ENCODE measurements at regions not wholly inside any gene's neighbourhood (a gene's known extent, or its start where the extent isn't known, plus 50 kb on each side); places are given as distances from the start of the nearest gene placed in this dataset.
"Not testable (repeated sequence)": the region's sequence is repeated elsewhere in the genome, so short reads cannot be mapped to it uniquely, and the experiment has no call there.

DNA sequence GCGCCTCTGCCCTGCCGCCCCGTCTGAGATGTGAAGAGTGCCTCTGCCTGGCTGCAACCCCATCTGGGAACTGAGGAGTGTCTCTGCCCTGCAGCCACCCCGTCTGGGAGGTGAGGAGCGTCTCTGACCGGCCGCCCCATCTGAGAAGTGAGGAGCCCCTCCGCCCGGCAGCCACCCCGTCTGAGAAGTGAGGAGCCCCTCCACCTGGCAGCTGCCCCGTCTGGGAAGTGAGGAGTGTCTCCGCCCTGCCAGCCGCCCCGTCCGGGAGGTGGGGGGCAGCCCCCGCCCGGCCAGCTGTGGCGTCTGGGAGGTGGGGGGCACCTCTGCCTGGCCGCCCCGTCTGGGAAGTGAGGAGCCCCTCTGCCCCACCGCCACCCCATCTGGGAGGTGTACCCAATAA lies 110.4 kb downstream of the PRKAB2 start:
- H3K4me1 ChIP-seq (ENCODE audit: control insufficient read depth, insufficient read depth, low read length); H3K27ac ChIP-seq (ENCODE audit: low read length); H3K27me3 ChIP-seq (ENCODE audit: control insufficient read depth, insufficient read depth); H3K9me3 ChIP-seq (ENCODE audit: control insufficient read depth, low read length); ATAC-seq; intact Hi-C loops (cut with DNase I); DNase-seq; H3K4me3 ChIP-seq (ENCODE audit: low read length): not testable (repeated sequence)
- WGBS, result 94% methylated on average over 21 of the region's 21 CpGs

GRCh38 chr1:147053269-147053668 lies 115.1 kb downstream of the NBPF12 start:
- no peak overlapping the region for H3K27ac ChIP-seq (ENCODE audit: low read length)
- intact Hi-C loops (cut with DNase I), result no loop called here

GRCh38 chr1:147052677-147053076 lies 114.6 kb downstream of the NBPF12 start:
- 80% methylated on average over 5 of the region's 5 CpGs for WGBS

More at GRCh38 chr1:147053269-147053668, 115.1 kb downstream of the NBPF12 start:
- no peak overlapping the region for H3K4me3 ChIP-seq (ENCODE audit: low read length)
- no peak for ATAC-seq
- DNase-seq, result no peak
- H3K4me1 ChIP-seq (ENCODE audit: control insufficient read depth, insufficient read depth, low read length), result no peaks in the 10 kb centered on the region
- 78% methylated on average over 5 of the region's 5 CpGs for WGBS
- H3K9me3 ChIP-seq (ENCODE audit: control insufficient read depth, low read length), result no peaks in the 10 kb centered on the region
- no peaks in the 10 kb centered on the region for H3K27me3 ChIP-seq (ENCODE audit: control insufficient read depth, insufficient read depth)

DNA sequence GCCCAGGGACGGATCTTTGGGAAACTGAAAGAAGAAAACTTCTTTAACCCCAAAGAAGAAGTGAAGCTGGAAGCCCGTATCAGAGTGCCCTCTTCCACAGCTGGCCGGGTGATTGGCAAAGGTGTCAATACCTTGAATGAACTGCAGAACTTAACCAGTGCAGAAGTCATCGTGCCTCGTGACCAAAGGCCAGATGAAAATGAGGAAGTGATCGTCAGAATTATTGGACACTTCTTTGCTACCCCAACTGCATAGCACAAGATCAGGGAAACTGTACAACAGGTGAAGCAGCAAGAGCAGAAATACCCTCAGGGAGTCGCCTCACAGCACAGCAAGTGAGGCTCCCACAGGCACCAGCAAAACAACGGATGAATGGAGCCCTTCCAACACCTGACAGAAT lies 114.0 kb downstream of the NBPF12 start:
- H3K9me3 ChIP-seq (ENCODE audit: control insufficient read depth, low read length), result no peaks in the 10 kb centered on the region
- WGBS, result 83% methylated on average over 8 of the region's 8 CpGs

More at GRCh38 chr1:147052677-147053076, 114.6 kb downstream of the NBPF12 start:
- Histone ChIP-seq H3K4me3 (ENCODE audit: low read length) (no peak overlapping the region), H3K4me1 (ENCODE audit: control insufficient read depth, insufficient read depth, low read length) (no peaks in the 10 kb centered on the region), H3K27me3 (ENCODE audit: control insufficient read depth, insufficient read depth) (no peaks in the 10 kb centered on the region), H3K9me3 (ENCODE audit: control insufficient read depth, low read length) (no peaks in the 10 kb centered on the region), H3K27ac (ENCODE audit: low read length) (no peak overlapping the region)
- no peak for ATAC-seq
- DNase-seq, result no peak
- intact Hi-C loops (cut with DNase I), result no loop called here

GRCh38 chr1:147051136-147051535 lies 113.0 kb downstream of the NBPF12 start:
- no peak for DNase-seq
- ATAC-seq, result no peak
- Histone ChIP-seq H3K4me1 (ENCODE audit: control insufficient read depth, insufficient read depth, low read length) (no peaks in the 10 kb centered on the region), H3K27ac (ENCODE audit: low read length) (no peak overlapping the region), H3K9me3 (ENCODE audit: control insufficient read depth, low read length) (no peaks in the 10 kb centered on the region), H3K27me3 (ENCODE audit: control insufficient read depth, insufficient read depth) (no peaks in the 10 kb centered on the region), H3K4me3 (ENCODE audit: low read length) (no peak overlapping the region)
- WGBS, result 85% methylated on average over 10 of the region's 10 CpGs
- intact Hi-C loops (cut with DNase I), result no loop called here

More for the DNA sequence above, 114.0 kb downstream of the NBPF12 start:
- Histone ChIP-seq H3K4me1 (ENCODE audit: control insufficient read depth, insufficient read depth, low read length) (no peaks in the 10 kb centered on the region), H3K4me3 (ENCODE audit: low read length) (no peak overlapping the region), H3K27ac (ENCODE audit: low read length) (no peak overlapping the region), H3K27me3 (ENCODE audit: control insufficient read depth, insufficient read depth) (no peaks in the 10 kb centered on the region)
- no peak for DNase-seq
- ATAC-seq, result no peak
- intact Hi-C loops (cut with DNase I), result no loop called here

DNA sequence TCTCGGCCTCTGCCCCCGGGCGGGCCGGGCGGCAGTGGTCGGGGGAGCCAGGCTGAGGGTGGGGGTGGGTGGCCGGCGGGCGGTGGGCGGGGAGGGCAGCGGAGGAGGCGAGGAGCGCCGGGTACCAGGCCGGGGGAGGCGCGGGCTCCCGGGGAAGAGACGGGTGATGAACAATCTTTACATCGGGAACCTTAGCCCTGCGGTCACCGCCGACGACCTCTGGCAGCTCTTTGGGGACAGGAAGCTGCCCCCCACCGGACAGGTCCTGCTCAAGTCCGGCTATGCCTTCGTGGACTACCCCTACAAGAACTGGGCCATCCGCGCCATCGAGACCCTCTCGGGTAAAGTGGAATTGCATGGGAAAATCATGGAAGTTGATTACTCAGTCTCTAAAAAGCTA lies 112.5 kb downstream of the NBPF12 start:
- H3K4me3 ChIP-seq (ENCODE audit: low read length), result no peak overlapping the region
- intact Hi-C loops (cut with DNase I), result no loop called here
- no peak overlapping the region for H3K27ac ChIP-seq (ENCODE audit: low read length)
- 93% methylated on average over 31 of the region's 31 CpGs for WGBS
- DNase-seq, result peak in 1 of 3 donors; percentile 58
- ATAC-seq, result no peak
- no peaks in the 10 kb centered on the region for H3K27me3 ChIP-seq (ENCODE audit: control insufficient read depth, insufficient read depth)
- no peaks in the 10 kb centered on the region for H3K9me3 ChIP-seq (ENCODE audit: control insufficient read depth, low read length)
- no peaks in the 10 kb centered on the region for H3K4me1 ChIP-seq (ENCODE audit: control insufficient read depth, insufficient read depth, low read length)

GRCh38 chr1:147046863-147047394 lies 108.8 kb downstream of the NBPF12 start:
- H3K27me3 ChIP-seq (ENCODE audit: control insufficient read depth, insufficient read depth); ATAC-seq; H3K4me3 ChIP-seq (ENCODE audit: low read length); H3K9me3 ChIP-seq (ENCODE audit: control insufficient read depth, low read length); DNase-seq; intact Hi-C loops (cut with DNase I); H3K4me1 ChIP-seq (ENCODE audit: control insufficient read depth, insufficient read depth, low read length); H3K27ac ChIP-seq (ENCODE audit: low read length): not testable (repeated sequence)
- 88% methylated on average over 4 of the region's 4 CpGs for WGBS

DNA sequence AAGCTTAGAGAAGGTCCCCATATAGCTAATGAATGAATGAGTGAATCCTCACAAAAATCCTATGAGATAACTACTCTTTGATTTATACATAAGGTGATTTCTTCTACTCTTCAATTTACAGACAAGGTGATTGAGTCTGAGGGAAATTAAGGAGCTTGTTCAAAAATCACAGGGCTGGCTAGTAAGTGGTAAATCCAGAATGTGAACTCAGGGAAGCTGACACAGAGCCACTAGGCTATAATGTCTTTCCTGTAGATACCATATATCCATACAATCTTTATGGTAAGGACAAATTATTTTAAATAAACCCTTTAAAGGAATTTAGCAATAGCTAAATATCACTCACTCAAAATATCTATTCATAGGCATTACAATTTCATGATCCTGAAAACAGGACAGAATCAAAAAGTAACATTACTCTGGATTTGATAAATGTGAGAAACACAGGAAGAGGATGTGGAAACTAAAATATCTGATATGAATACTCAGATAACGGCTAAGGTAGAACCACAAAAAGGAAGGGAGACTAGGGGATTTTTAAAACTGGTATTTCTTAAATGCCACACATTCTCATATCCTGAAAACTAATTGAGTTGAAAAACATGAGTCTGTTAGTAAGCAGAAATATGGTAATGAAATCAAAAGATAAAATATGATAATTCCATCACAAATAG lies 108.2 kb downstream of the NBPF12 start:
- DNase-seq (no peak), ATAC-seq (no peak)
- no peak overlapping the region for H3K27ac ChIP-seq (ENCODE audit: low read length)
- no peaks in the 10 kb centered on the region for H3K9me3 ChIP-seq (ENCODE audit: control insufficient read depth, low read length)
- no peaks in the 10 kb centered on the region for H3K4me1 ChIP-seq (ENCODE audit: control insufficient read depth, insufficient read depth, low read length)
- 39% methylated on average over 1 of the region's 1 CpG for WGBS
- no peak overlapping the region for H3K4me3 ChIP-seq (ENCODE audit: low read length)
- no peaks in the 10 kb centered on the region for H3K27me3 ChIP-seq (ENCODE audit: control insufficient read depth, insufficient read depth)
- intact Hi-C loops (cut with DNase I), result no loop called here
